ENCODE measurements at regions not wholly inside any gene's neighbourhood (a gene's known extent, or its start where the extent isn't known, plus 50 kb on each side); places are given as distances from the start of the nearest gene placed in this dataset.

GRCh38 chr5:82910491-82910890 is 166.7 kb downstream of the TMEM167A start:
- Histone ChIP-seq H4K91ac (replicated peaks; ENCODE audit: insufficient read length, low read length) (no peak overlapping the region), H3K4ac (replicated peaks; ENCODE audit: insufficient read length, low read depth, low read length) (no peak overlapping the region), H3K4me1 (replicated peaks in 1 of 4; ENCODE audit: control insufficient read depth in 3 of 4, insufficient read depth in 4 of 4, low read length in 3 of 4) (no peaks in the 10 kb centered on the region), H3K79me2 (ENCODE audit: control insufficient read depth in 1 of 2, insufficient read depth in 2 of 2, low read length in 2 of 2) (no peaks in the 10 kb centered on the region), H3K23ac (ENCODE audit: insufficient read length) (no peak overlapping the region), H2BK120ac (replicated peaks; ENCODE audit: low read depth, low read length) (no peak overlapping the region), H3K27ac (ENCODE audit: low read depth, low read length) (no peak overlapping the region), H3K4me3 (ENCODE audit: extremely low read depth in 1 of 4, insufficient read depth in 2 of 4, low read depth in 3 of 4, low read length in 4 of 4) (no peak overlapping the region), H3K56ac (replicated peaks; ENCODE audit: insufficient read length, low read depth, low read length) (no peak overlapping the region), H4K5ac (ENCODE audit: insufficient read length, low read depth, low read length) (no peak overlapping the region), H3K79me1 (ENCODE audit: low read depth, low read length) (no peaks in the 10 kb centered on the region), H2BK12ac (ENCODE audit: low read depth, low read length) (no peak overlapping the region), H3K23me2 (ENCODE audit: low read depth, low read length) (no peaks in the 10 kb centered on the region), H3K4me2 (ENCODE audit: insufficient read depth in 1 of 2, low read depth in 2 of 2, low read length in 2 of 2) (no peak overlapping the region), H4K20me1 (replicated peaks in 1 of 2; ENCODE audit: control insufficient read depth in 1 of 2, insufficient read depth in 2 of 2, low read length in 2 of 2) (no peaks in the 10 kb centered on the region), H3K9ac (replicated peaks in 1 of 4; ENCODE audit: extremely low read depth in 1 of 4, low read depth in 3 of 4, low read length in 3 of 4) (no peak overlapping the region), H3K9me3 (ENCODE audit: insufficient read depth in 2 of 2, low read depth in 1 of 2, low read length in 1 of 2) (no peaks in the 10 kb centered on the region), H2BK15ac (ENCODE audit: low read length) (no peak overlapping the region), H2BK20ac (ENCODE audit: low read length) (no peak overlapping the region), H2AK5ac (ENCODE audit: low read depth, low read length) (no peak overlapping the region), H3K36me3 (ENCODE audit: control insufficient read depth in 2 of 4, insufficient read depth in 4 of 4, low read length in 3 of 4) (no peaks in the 10 kb centered on the region), H3K27me3 (replicated peaks in 1 of 4; ENCODE audit: control insufficient read depth in 3 of 4, extremely low read depth in 1 of 4, insufficient read depth in 3 of 4, low read length in 3 of 4) (no peaks in the 10 kb centered on the region), H3K18ac (ENCODE audit: extremely low read depth, low read length) (no peak overlapping the region), H4K8ac (ENCODE audit: extremely low read depth, insufficient read depth, low read length) (no peak overlapping the region), H3K14ac (ENCODE audit: insufficient read length) (no peak overlapping the region), H2BK5ac (ENCODE audit: low read depth, low read length) (no peak overlapping the region), H2AFZ (ENCODE audit: low read length) (no peak overlapping the region)
- CTCF ChIA-PET (ENCODE audit: partially characterized antibody) = no interaction called here
- POLR2A ChIA-PET (ENCODE audit: partially characterized antibody) = no interaction called here
- WGBS, 2 experiments (ENCODE audit: extremely low coverage in 1 of 2, insufficient coverage in 1 of 2, insufficient read length in 1 of 2, insufficient replicate concordance in 2 of 2, low coverage in 1 of 2, low lambda C conversion rate in 2 of 2, missing lambda C conversion rate in 1 of 2) = 89% methylated on average over 2 of the region's 2 CpGs; no CpG with 5 or more reads in 1 of the 2 experiments
- DNase-seq (ENCODE audit: low read depth in 1 of 2, low spot score in 2 of 2) = no peak
- no peak for FAIRE-seq
- TF ChIP-seq RAD21 (IDR thresholded peaks at IDR 0.05 in 1 of 2, conservative IDR thresholded peaks at IDR 0.05 in 1 of 2; ENCODE audit: low read depth in 2 of 2, low read length in 2 of 2) = no peak
- no peak for TF ChIP-seq MAFK (IDR thresholded peaks at IDR 0.05; ENCODE audit: low read depth, low read length)
- TF ChIP-seq FOSL1 (IDR thresholded peaks at IDR 0.05; ENCODE audit: insufficient read depth, low read depth, low read length) = no peak
- TF ChIP-seq EP300 (IDR thresholded peaks at IDR 0.05; ENCODE audit: borderline replicate concordance in 1 of 2, low read depth in 2 of 2, low read length in 2 of 2) = no peak
- no peak for TF ChIP-seq SP2 (IDR thresholded peaks at IDR 0.05; ENCODE audit: low read length)
- no peak for TF ChIP-seq SIN3A (conservative IDR thresholded peaks at IDR 0.05 in 1 of 2, IDR thresholded peaks at IDR 0.05 in 1 of 2; ENCODE audit: low read depth in 1 of 2, low read length in 2 of 2)
- no peak for TF ChIP-seq SUZ12 (IDR thresholded peaks at IDR 0.05; ENCODE audit: low read length)
- TF ChIP-seq CBX5 (IDR thresholded peaks at IDR 0.05; ENCODE audit: low read depth, low read length) = no peak
- no peak for TF ChIP-seq HDAC6 (IDR thresholded peaks at IDR 0.05; ENCODE audit: low read depth, low read length)
- no peak for TF ChIP-seq NRF1 (IDR thresholded peaks at IDR 0.05; ENCODE audit: low read depth, low read length)

All from H1 (cell line).